ENCODE measurements at regions not wholly inside any gene's neighbourhood (a gene's known extent, or its start where the extent isn't known, plus 50 kb on each side); places are given as distances from the start of the nearest gene placed in this dataset.
"Not testable (repeated sequence)": the region's sequence is repeated elsewhere in the genome, so short reads cannot be mapped to it uniquely, and the experiment has no call there.

DNA sequence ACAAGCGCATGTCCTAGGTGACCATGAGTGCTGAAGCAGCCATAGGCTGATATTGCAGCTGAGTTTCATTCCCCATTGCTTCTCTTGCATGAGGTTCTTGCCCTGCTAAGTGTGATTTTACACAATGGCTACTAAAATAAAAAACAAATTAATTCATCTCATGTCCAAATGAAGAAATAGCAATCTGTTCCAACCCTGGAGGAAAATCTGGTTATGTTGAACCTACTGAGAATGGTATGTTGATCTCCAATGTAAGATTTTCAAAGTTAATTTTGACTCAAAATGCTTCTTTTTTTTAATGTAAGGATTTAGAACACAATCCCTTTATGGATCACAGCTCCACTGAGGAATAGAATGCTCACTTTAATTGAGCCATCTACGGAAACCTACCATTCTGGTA is 254.2 kb upstream of the CRBN start:
- no peak for DNase-seq (ENCODE audit: low read depth, low spot score)
- in situ Hi-C loops (cut with HindIII; ENCODE audit: low pct_unique_long_range_greater_than_20kb, low sequenced_read_pairs): no loop called here

DNA sequence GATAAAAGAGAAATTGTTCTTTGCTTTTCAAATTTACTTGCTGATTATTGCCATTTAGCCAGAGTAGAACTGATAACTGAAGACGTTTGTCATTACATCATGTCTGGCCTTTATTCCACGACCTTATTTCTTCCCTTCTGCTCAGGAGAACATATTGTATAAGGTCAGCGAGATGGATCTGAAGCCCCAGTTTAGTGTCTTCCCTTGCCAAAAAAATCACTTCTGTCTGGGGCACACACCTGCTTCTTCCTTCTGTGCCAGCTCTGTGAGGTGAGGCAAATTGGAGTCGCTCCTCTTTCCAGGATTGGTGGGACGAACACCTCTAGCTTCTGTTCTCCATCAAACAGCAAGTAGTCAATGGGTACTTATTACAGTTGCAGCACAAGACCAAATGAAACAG is 250.3 kb upstream of the CRBN start:
- in situ Hi-C loops (cut with HindIII; ENCODE audit: low pct_unique_long_range_greater_than_20kb, low sequenced_read_pairs): no loop called here
- DNase-seq (ENCODE audit: low read depth, low spot score): no peak

DNA sequence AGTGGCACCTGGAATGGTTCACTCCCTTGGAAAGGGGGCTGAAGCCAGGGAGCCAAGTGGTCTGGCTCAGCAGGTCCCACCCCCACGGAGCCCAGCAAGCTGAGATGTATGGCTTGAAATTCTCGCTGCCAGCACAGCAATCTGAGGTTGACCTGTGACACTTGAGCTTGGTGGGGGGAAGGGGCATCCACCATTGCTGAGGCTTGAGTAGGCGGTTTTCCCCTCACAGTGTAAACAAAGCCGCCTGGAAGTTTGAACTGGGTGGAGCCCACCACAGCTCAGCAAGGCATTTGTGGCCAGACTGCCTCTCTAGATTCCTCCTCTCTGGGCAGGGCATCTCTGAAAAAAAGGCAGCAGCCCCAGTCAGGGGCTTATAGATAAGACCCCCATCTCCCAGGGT is 228.2 kb upstream of the CRBN start:
- DNase-seq (ENCODE audit: low read depth, low spot score); in situ Hi-C loops (cut with HindIII; ENCODE audit: low pct_unique_long_range_greater_than_20kb, low sequenced_read_pairs): not testable (repeated sequence)

DNA sequence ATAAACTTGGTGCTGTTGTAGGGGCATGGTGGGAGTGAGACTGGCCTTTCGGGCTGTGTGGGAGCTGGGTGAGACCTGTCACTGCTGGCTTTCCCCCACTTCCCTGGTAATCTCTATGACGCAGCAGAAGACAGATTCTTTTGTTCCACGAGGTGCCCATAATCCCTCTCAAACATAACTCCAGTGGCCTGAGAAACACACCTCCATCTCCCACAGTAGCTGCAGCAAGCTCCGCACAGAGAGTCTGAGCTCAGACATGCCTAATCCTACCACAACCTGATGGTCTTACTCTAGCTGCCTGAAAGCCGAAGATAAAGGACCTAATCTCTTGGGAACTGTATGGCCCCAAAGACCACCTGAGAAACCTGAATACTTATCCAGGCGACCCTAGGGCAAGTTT is 225.6 kb upstream of the CRBN start:
- in situ Hi-C loops (cut with HindIII; ENCODE audit: low pct_unique_long_range_greater_than_20kb, low sequenced_read_pairs): no loop called here
- DNase-seq (ENCODE audit: low read depth, low spot score): no peak

- in situ Hi-C loops (cut with HindIII; ENCODE audit: low pct_unique_long_range_greater_than_20kb, low sequenced_read_pairs): no loop called here
- no peak for DNase-seq (ENCODE audit: low read depth, low spot score)
Measured at GRCh38 chr3:3403700-3404099, 224.2 kb upstream of the CRBN start.

DNA sequence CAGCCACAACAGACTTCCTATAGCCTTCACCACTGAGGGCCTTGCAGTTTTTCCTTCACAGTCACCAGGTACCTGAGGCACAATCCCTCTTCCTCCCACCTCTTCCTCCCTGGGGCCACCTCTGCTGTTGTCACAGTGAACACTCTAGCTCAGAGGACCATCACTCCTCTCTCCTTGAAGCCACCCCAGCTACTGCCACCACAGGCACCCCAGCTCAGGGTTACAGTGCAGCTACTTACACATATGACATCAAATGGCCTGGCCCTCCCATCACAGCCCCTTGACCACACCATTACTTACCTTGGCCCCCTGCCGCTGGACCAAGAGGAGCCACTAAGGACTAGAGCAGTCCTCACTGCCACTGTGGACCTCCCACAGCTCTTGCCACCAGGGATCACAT is 213.5 kb upstream of the CRBN start:
- in situ Hi-C loops (cut with HindIII; ENCODE audit: low pct_unique_long_range_greater_than_20kb, low sequenced_read_pairs): no loop called here
- no peak for DNase-seq (ENCODE audit: low read depth, low spot score)

- in situ Hi-C loops (cut with HindIII; ENCODE audit: low pct_unique_long_range_greater_than_20kb, low sequenced_read_pairs): no loop called here
- DNase-seq (ENCODE audit: low read depth, low spot score): no peak
Measured at GRCh38 chr3:3383461-3383860, 204.0 kb upstream of the CRBN start.

GRCh38 chr3:3372210-3372777 is 192.8 kb upstream of the CRBN start:
- no peak for DNase-seq (ENCODE audit: low read depth, low spot score)
- in situ Hi-C loops (cut with HindIII; ENCODE audit: low pct_unique_long_range_greater_than_20kb, low sequenced_read_pairs): no loop called here

GRCh38 chr3:3368306-3368705 is 188.8 kb upstream of the CRBN start:
- in situ Hi-C loops (cut with HindIII; ENCODE audit: low pct_unique_long_range_greater_than_20kb, low sequenced_read_pairs): no loop called here

GRCh38 chr3:3366386-3366785 is 186.9 kb upstream of the CRBN start:
- no peak for DNase-seq (ENCODE audit: low read depth, low spot score)
- in situ Hi-C loops (cut with HindIII; ENCODE audit: low pct_unique_long_range_greater_than_20kb, low sequenced_read_pairs): no loop called here

More at GRCh38 chr3:3368306-3368705, 188.8 kb upstream of the CRBN start:
- DNase-seq (ENCODE audit: low read depth, low spot score): no peak

- no peak for DNase-seq (ENCODE audit: low read depth, low spot score)
- in situ Hi-C loops (cut with HindIII; ENCODE audit: low pct_unique_long_range_greater_than_20kb, low sequenced_read_pairs): no loop called here
Measured at GRCh38 chr3:3365716-3366115, 186.2 kb upstream of the CRBN start.

- DNase-seq (ENCODE audit: low read depth, low spot score): no peak
- in situ Hi-C loops (cut with HindIII; ENCODE audit: low pct_unique_long_range_greater_than_20kb, low sequenced_read_pairs): no loop called here
Measured at GRCh38 chr3:3356846-3357245, 177.4 kb upstream of the CRBN start.

GRCh38 chr3:3355442-3355841 is 176.0 kb upstream of the CRBN start:
- in situ Hi-C loops (cut with HindIII; ENCODE audit: low pct_unique_long_range_greater_than_20kb, low sequenced_read_pairs): no loop called here
- no peak for DNase-seq (ENCODE audit: low read depth, low spot score)

GRCh38 chr3:3353153-3353552 is 173.7 kb upstream of the CRBN start:
- in situ Hi-C loops (cut with HindIII; ENCODE audit: low pct_unique_long_range_greater_than_20kb, low sequenced_read_pairs): no loop called here
- DNase-seq (ENCODE audit: low read depth, low spot score): no peak

GRCh38 chr3:3351226-3351625 is 171.7 kb upstream of the CRBN start:
- no peak for DNase-seq (ENCODE audit: low read depth, low spot score)
- in situ Hi-C loops (cut with HindIII; ENCODE audit: low pct_unique_long_range_greater_than_20kb, low sequenced_read_pairs): no loop called here

GRCh38 chr3:3347056-3347455 is 167.6 kb upstream of the CRBN start:
- in situ Hi-C loops (cut with HindIII; ENCODE audit: low pct_unique_long_range_greater_than_20kb, low sequenced_read_pairs); DNase-seq (ENCODE audit: low read depth, low spot score): not testable (repeated sequence)

DNA sequence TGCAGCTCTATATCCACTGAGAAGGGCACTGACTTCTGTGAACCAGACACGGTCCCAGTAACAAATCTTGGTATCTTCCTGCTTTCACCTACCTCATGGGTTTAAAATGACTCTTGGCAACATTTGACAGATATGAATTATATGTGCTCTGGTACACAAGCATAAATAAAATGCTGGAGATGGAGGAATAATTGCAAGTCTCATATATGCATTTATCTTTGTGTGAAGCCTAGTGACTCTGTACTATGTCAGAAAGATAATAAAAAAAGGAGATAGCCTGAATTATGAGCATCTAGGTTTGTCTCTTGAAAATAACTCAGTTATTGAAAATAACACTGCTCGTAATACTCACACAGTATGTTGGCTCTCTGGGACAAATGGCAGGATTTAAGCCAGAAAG is 167.1 kb upstream of the CRBN start:
- in situ Hi-C loops (cut with HindIII; ENCODE audit: low pct_unique_long_range_greater_than_20kb, low sequenced_read_pairs): no loop called here
- no peak for DNase-seq (ENCODE audit: low read depth, low spot score)

DNA sequence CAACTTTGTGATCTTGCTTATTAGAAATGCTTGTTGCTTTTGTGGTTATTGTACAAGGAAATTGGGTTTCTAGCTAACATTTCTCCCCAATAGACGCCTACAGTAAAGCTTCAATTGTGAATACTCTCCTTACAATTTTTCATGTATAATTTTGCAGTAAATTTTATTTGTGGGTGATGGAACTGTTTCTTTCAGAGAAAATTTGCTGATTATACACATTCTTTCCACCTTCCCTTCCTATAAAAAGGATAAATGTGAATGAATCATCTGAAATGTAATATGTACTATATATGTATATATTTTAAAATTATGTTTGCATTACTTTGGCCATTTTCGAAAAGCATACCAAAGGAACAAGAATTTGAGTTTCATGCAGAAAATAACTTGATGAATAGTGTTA is 162.7 kb upstream of the CRBN start:
- no peak for DNase-seq (ENCODE audit: low read depth, low spot score)
- in situ Hi-C loops (cut with HindIII; ENCODE audit: low pct_unique_long_range_greater_than_20kb, low sequenced_read_pairs): no loop called here

GRCh38 chr3:3340965-3341895 is 161.7 kb upstream of the CRBN start:
- DNase-seq (ENCODE audit: low read depth, low spot score): no peak
- in situ Hi-C loops (cut with HindIII; ENCODE audit: low pct_unique_long_range_greater_than_20kb, low sequenced_read_pairs): no loop called here
